Endothelial cell of umbilical vein (primary cell): ENCODE measurements at regions not wholly inside any gene's neighbourhood (a gene's known extent, or its start where the extent isn't known, plus 50 kb on each side); places are given as distances from the start of the nearest gene placed in this dataset.

ENCODE experiments used
- BruUV-seq: library from RNA; stranded (reverse); fragments of 400-500 nt; replicated peaks from 2 replicates; lab custom pipeline; 2021; lab: Mats Ljungman, UMichigan
- CTCF ChIA-PET: fragments of 300-600, 350-600 bp; sonication (Branson Sonifier 250); formaldehyde crosslinking; loops from one replicate; lab custom pipeline; 2021; ENCODE audit warnings: antibody characterized with exemption, inconsistent platforms; lab: Charles Lee
- POLR2A ChIA-PET: fragments of 300-600, 350-600 bp; sonication (Branson Sonifier 250); formaldehyde crosslinking; loops from one replicate; lab custom pipeline; 2021; ENCODE audit warnings: antibody characterized with exemption, inconsistent platforms; lab: Charles Lee
- DNase-seq: peaks from one replicate; pipeline ENCODE4 v3.0.0-alpha.2; 2011; ENCODE audit warnings: low read depth, low spot score
- FAIRE-seq: peaks from 2 replicates; lab custom pipeline; 2011; peaks lifted over from hg19 to GRCh38; lab: Jason Lieb, UNC
- H2AFZ ChIP-seq: 2 replicates; pipeline ENCODE4 v1.6.0; 2012; ENCODE audit warnings: low read depth, low read length, control low read depth, inconsistent platforms
- H3K27ac ChIP-seq: 2 replicates; pipeline ENCODE4 v1.5.1; 2011; ENCODE audit warnings: low read depth, mild to moderate bottlenecking, control low read depth, low read length, moderate library complexity; ENCODE audit not compliant: insufficient read depth
- H3K27me3 ChIP-seq, 2 experiments: 2 replicates each; pipeline versions ENCODE4 v1.6.0 to v1.6.1; 2011; ENCODE audit warnings: low read length in 2 of 2, mixed read lengths in 1 of 2; ENCODE audit not compliant: control insufficient read depth in 2 of 2, insufficient read depth in 2 of 2
- H3K36me3 ChIP-seq, 2 experiments: 2 replicates in 1 of 2; 3 replicates in 1 of 2; pipeline ENCODE4 v1.5.1; 2011; ENCODE audit warnings: low read length in 2 of 2, mild to moderate bottlenecking in 1 of 2, moderate library complexity in 1 of 2; ENCODE audit not compliant: control insufficient read depth in 2 of 2, insufficient read depth in 2 of 2; ENCODE audit errors: extremely low read depth in 1 of 2
- H3K4me1 ChIP-seq: 3 replicates; pipeline ENCODE4 v1.5.1; 2011; ENCODE audit warnings: mild to moderate bottlenecking, low read length; ENCODE audit not compliant: control insufficient read depth, insufficient read depth; ENCODE audit errors: extremely low read depth
- H3K4me2 ChIP-seq: 2 replicates; pipeline ENCODE4 v1.6.1; 2011; ENCODE audit warnings: low read length, control low read depth, mixed read lengths; ENCODE audit not compliant: insufficient read depth
- H3K4me3 ChIP-seq, 3 experiments: fragments of 200-600 bp in 1 of 3; sonication (generic), shearing (Covaris generic) in 1 of 3; replicated peaks in 1 of 3; 2 replicates each; pipeline ENCODE4 v1.5.1; 2011 to 2016; ENCODE audit warnings: control low read depth in 3 of 3, low read length in 3 of 3, mild to moderate bottlenecking in 2 of 3, inconsistent platforms in 1 of 3, low read depth in 1 of 3, moderate library complexity in 1 of 3; ENCODE audit not compliant: insufficient read depth in 1 of 3
- H3K79me2 ChIP-seq: 2 replicates; pipeline ENCODE4 v1.6.0; 2012; ENCODE audit warnings: low read length, inconsistent platforms; ENCODE audit not compliant: control insufficient read depth, insufficient read depth
- H3K9ac ChIP-seq: replicated peaks from 2 replicates; pipeline ENCODE3; 2011; ENCODE audit warnings: low read length, control low read depth; ENCODE audit not compliant: insufficient read depth; ENCODE audit errors: extremely low read depth
- H3K9me1 ChIP-seq: replicated peaks from 3 replicates; pipeline ENCODE4 v1.6.0; 2011; ENCODE audit warnings: mild to moderate bottlenecking, low read length; ENCODE audit not compliant: control insufficient read depth, insufficient read depth; ENCODE audit errors: extremely low read depth
- H3K9me3 ChIP-seq: replicated peaks from 2 replicates; pipeline ENCODE4 v1.5.1; 2012; ENCODE audit warnings: low read length, inconsistent platforms; ENCODE audit not compliant: control insufficient read depth, insufficient read depth
- H4K20me1 ChIP-seq: replicated peaks from 2 replicates; pipeline ENCODE3; 2011; ENCODE audit warnings: mild to moderate bottlenecking, low read length; ENCODE audit not compliant: control insufficient read depth, insufficient read depth; ENCODE audit errors: extremely low read depth
- EZH2 ChIP-seq: IDR thresholded peaks from 2 replicates; pipeline ENCODE4 v1.6.1; 2012; ENCODE audit warnings: borderline replicate concordance, low read depth, mild to moderate bottlenecking, moderate library complexity, low read length, inconsistent platforms; ENCODE audit not compliant: severe bottlenecking
- FOS ChIP-seq: IDR thresholded peaks from 2 replicates; pipeline ENCODE4 v1.6.1; 2011; ENCODE audit warnings: mild to moderate bottlenecking, low read length, moderate library complexity, borderline replicate concordance; ENCODE audit not compliant: insufficient read depth
- GATA2 ChIP-seq: IDR thresholded peaks from 2 replicates; pipeline ENCODE4 v1.7.0; 2011; ENCODE audit warnings: low read depth, mild to moderate bottlenecking, moderate library complexity, mixed read lengths, low read length; ENCODE audit not compliant: insufficient read length, insufficient read depth
- JUN ChIP-seq: IDR thresholded peaks from 2 replicates; pipeline ENCODE4 v1.6.1; 2011; ENCODE audit warnings: borderline replicate concordance, low read depth; ENCODE audit not compliant: insufficient read length, insufficient read depth
- MYC ChIP-seq: IDR thresholded peaks from one replicate; pipeline ENCODE4 v1.6.1; 2011; ENCODE audit warnings: mild to moderate bottlenecking, low read depth, low read length
- POLR2A ChIP-seq: IDR thresholded peaks from 2 replicates; pipeline ENCODE4 v1.6.1; 2012; ENCODE audit warnings: low read depth, mild to moderate bottlenecking, control low read depth, low read length
- POLR2AphosphoS5 ChIP-seq: IDR thresholded peaks from 2 replicates; pipeline ENCODE4 v1.6.1; 2012; ENCODE audit warnings: low read depth, mild to moderate bottlenecking, control low read depth, low read length, moderate library complexity; ENCODE audit not compliant: insufficient read depth
- dilution Hi-C: fragments of 300-500 bp; cut with MboI; formaldehyde crosslinking; loops from one replicate; pipeline ENCODE4 v1.15.0; 2019; ENCODE audit warnings: low sequenced_read_pairs; ENCODE audit not compliant: extremely low pct_ligation_motif_present
- intact Hi-C: fragments of 100-400 bp; cut with micrococcal nuclease; formaldehyde crosslinking; loops from one replicate; pipeline ENCODE4 v1.10.0; 2022
- TF ChIP-seq, protein P1 (sequence below): IDR thresholded peaks from 2 replicates; pipeline ENCODE4 v1.6.1; 2011; ENCODE audit not compliant: insufficient read depth, insufficient read length
- TF ChIP-seq, protein P2 (sequence below), 2 donors: IDR thresholded peaks; 1 replicate in 1 of 2; 2 replicates in 1 of 2; pipeline ENCODE4 v1.5.1; 2011; ENCODE audit warnings: low read length in 2 of 2, mild to moderate bottlenecking in 2 of 2, moderate library complexity in 2 of 2, control low read depth in 1 of 2, inconsistent platforms in 1 of 2, low read depth in 1 of 2; ENCODE audit not compliant: insufficient read depth in 1 of 2; ENCODE audit errors: extremely low read depth in 1 of 2

DNA sequence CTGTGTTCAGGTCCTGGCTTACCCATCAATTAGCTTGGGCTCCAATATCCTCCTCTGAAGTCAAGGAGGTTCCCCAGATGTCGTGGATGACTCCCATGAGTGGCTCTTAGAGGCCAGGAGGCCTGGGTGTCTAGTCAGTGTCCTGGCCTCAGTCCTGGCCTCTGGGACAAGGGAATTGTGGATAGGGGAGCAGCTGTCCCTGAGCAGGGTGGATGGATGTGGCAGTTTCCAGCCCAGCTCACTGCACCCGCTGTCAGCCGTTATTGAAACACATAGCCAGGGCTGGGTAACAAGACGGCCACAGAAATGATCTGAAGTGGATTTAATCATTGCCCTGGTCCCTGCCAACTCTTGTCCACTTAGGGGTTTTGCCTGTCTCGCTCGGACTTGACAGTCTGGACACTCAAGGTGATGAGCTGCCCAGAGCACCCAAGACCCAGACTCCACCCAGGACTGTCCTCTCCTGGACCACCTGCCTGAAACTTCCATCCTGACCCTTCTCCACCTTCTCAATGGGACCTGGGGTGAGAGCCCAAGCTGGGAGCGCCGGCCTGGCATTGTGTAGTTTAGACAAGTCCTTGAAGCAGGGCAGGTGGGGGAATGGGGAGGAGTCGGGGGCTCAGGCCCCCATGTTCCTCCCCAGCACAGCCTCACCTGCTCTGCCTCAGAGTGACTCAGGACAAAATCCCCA lies 182.1 kb upstream of the SDK2 start:
- Histone ChIP-seq H3K4me3 (no peak overlapping the region), H3K36me3 (no peaks in the 10 kb centered on the region), H3K9ac (no peak overlapping the region), H3K79me2 (no peaks in the 10 kb centered on the region), H4K20me1 (no peaks in the 10 kb centered on the region), H3K9me3 (peaks cover 3% of the 10 kb centered on the region), H3K27ac (no peak overlapping the region), H3K4me1 (no peaks in the 10 kb centered on the region), H3K9me1 (no peaks in the 10 kb centered on the region), H2AFZ (no peak overlapping the region), H3K27me3 (no peaks in the 10 kb centered on the region), H3K4me2 (no peak overlapping the region)
- FAIRE-seq, result no peak
- ChIA-PET POLR2A (no interaction called here), CTCF (no interaction called here)
- TF ChIP-seq FOS (no peak), JUN (no peak), MYC (no peak), GATA2 (no peak), EZH2 (no peak), POLR2AphosphoS5 (no peak), POLR2A (no peak)
- TF ChIP-seq, protein P1, sequence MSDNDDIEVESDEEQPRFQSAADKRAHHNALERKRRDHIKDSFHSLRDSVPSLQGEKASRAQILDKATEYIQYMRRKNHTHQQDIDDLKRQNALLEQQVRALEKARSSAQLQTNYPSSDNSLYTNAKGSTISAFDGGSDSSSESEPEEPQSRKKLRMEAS, result no peak
- TF ChIP-seq, protein P2, sequence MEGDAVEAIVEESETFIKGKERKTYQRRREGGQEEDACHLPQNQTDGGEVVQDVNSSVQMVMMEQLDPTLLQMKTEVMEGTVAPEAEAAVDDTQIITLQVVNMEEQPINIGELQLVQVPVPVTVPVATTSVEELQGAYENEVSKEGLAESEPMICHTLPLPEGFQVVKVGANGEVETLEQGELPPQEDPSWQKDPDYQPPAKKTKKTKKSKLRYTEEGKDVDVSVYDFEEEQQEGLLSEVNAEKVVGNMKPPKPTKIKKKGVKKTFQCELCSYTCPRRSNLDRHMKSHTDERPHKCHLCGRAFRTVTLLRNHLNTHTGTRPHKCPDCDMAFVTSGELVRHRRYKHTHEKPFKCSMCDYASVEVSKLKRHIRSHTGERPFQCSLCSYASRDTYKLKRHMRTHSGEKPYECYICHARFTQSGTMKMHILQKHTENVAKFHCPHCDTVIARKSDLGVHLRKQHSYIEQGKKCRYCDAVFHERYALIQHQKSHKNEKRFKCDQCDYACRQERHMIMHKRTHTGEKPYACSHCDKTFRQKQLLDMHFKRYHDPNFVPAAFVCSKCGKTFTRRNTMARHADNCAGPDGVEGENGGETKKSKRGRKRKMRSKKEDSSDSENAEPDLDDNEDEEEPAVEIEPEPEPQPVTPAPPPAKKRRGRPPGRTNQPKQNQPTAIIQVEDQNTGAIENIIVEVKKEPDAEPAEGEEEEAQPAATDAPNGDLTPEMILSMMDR (IDR thresholded peaks at IDR 0.05; ENCODE audit: extremely low read depth in 1 of 2, insufficient read depth in 1 of 2, low read depth in 1 of 2, low read length in 2 of 2), result no peak
- dilution Hi-C loops, result no loop called here
- intact Hi-C loops, result no loop called here
- no peak for DNase-seq
- no TSS peak for BruUV-seq
